ENCODE measurements at regions not wholly inside any gene's neighbourhood (a gene's known extent, or its start where the extent isn't known, plus 50 kb on each side); places are given as distances from the start of the nearest gene placed in this dataset.
"Not testable (repeated sequence)": the region's sequence is repeated elsewhere in the genome, so short reads cannot be mapped to it uniquely, and the experiment has no call there.

DNA sequence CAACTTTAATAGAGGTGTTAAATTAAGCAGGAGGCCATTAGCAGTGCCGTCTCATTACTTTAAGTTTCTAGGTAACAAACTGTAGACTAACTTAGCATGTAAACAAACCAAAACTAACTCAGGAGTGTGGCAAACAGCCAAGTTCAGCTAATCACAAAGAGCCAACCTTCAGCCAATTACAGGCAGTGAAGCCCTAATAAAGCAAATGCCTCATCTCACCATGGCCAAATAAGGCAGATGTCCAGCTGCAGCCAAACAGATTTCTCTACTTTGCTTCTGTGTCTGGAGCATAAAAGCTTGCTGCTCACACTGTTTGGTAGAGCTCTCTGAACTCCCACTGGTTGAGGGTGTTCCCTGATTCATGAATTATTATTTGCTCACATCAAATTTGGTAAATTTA lies 835.4 kb upstream of the GBE1 start:
- H3K4me1 Mint-ChIP-seq = no peaks in the 10 kb centered on the region
- POLR2A ChIA-PET = no interaction called here
- no peaks in the 10 kb centered on the region for H3K27me3 Mint-ChIP-seq
- CTCF ChIA-PET = no interaction called here
- no peak overlapping the region for H3K4me3 Mint-ChIP-seq
- DNase-seq = no peak
- peaks cover 13% of the 10 kb centered on the region for H3K9me3 Mint-ChIP-seq
- ATAC-seq (ENCODE audit: low read depth) = no peak
- TF ChIP-seq, protein P1, sequence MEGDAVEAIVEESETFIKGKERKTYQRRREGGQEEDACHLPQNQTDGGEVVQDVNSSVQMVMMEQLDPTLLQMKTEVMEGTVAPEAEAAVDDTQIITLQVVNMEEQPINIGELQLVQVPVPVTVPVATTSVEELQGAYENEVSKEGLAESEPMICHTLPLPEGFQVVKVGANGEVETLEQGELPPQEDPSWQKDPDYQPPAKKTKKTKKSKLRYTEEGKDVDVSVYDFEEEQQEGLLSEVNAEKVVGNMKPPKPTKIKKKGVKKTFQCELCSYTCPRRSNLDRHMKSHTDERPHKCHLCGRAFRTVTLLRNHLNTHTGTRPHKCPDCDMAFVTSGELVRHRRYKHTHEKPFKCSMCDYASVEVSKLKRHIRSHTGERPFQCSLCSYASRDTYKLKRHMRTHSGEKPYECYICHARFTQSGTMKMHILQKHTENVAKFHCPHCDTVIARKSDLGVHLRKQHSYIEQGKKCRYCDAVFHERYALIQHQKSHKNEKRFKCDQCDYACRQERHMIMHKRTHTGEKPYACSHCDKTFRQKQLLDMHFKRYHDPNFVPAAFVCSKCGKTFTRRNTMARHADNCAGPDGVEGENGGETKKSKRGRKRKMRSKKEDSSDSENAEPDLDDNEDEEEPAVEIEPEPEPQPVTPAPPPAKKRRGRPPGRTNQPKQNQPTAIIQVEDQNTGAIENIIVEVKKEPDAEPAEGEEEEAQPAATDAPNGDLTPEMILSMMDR (IDR thresholded peaks at IDR 0.05) = no peak
- intact Hi-C loops (cut with micrococcal nuclease) = no loop called here
- no peak overlapping the region for H3K27ac Mint-ChIP-seq
- H3K36me3 Mint-ChIP-seq (ENCODE audit: low read depth) = no peaks in the 10 kb centered on the region

DNA sequence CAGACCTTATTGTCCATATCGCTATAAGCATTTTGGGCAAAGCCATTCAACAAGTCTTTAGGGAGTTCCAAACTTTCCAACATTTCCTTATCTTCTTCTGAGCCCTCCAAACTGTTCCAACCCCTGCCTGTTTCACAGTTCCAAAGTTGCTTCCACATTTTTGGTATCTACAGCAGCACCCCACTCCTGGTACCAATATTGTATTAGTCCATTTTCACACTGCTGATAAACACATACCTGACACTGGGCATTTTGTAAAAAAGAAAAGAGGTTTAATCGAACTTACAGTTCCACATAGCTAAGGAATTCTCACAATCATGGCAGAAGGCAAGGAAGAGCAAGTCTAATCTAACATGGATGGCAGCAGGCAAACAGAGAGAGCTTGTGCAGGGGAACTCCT lies 834.1 kb upstream of the GBE1 start:
- ATAC-seq (ENCODE audit: low read depth) = no peak
- no peak for DNase-seq
- Mint-ChIP-seq H3K4me1 (no peaks in the 10 kb centered on the region), H3K36me3 (ENCODE audit: low read depth) (no peaks in the 10 kb centered on the region), H3K27me3 (no peaks in the 10 kb centered on the region), H3K4me3 (no peak overlapping the region), H3K27ac (no peak overlapping the region), H3K9me3 (peaks cover 13% of the 10 kb centered on the region)
- ChIA-PET POLR2A (no interaction called here), CTCF (no interaction called here)
- intact Hi-C loops (cut with micrococcal nuclease) = no loop called here
- TF ChIP-seq, protein P1 (IDR thresholded peaks at IDR 0.05) = no peak

DNA sequence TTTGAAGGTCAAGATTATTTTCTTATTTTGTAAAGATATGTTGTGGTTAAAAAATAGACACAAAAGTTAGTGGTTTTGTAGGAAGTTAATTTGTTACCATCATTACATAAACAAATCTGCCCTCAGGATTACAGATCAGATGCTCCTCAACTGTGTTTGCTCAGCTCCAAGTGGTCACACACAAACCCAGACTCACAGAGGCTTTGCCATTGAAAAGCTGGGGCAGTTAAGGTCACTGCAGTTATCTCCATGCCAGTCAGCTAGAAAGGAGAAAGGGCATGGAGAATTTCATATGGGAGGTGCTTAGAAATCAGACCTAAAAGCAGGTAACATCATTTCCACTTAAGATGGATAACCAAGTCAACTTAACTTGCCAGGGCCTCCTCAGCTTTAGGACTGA lies 825.7 kb upstream of the GBE1 start:
- Mint-ChIP-seq H3K4me3 (no peak overlapping the region), H3K9me3 (peaks cover 3% of the 10 kb centered on the region)
- POLR2A ChIA-PET = no interaction called here

DNA sequence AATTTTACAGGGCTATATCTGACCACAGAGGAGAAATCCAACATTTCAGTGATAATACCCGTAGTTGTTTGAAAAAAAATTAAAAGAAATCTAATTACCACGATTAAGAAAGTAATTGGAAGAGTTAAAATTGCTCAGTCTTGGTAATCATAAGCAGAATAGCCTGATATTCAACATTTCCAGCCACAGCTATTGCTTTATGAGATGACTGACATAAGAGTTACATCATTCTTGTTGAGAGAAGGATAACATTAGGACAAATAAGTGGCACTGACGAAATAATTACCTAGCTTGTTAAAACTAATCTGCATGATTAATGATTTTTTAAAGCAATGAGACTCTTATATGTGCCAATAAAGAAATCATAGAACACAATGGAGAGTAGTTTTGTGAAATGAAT lies 825.0 kb upstream of the GBE1 start:
- no peak overlapping the region for H3K27ac Mint-ChIP-seq
- peaks cover 3% of the 10 kb centered on the region for H3K9me3 Mint-ChIP-seq
- ChIA-PET POLR2A (no interaction called here), CTCF (no interaction called here)
- ATAC-seq (ENCODE audit: low read depth) (no peak), DNase-seq (no peak)
- H3K4me1 Mint-ChIP-seq = no peaks in the 10 kb centered on the region
- intact Hi-C loops (cut with micrococcal nuclease) = no loop called here
- TF ChIP-seq, protein P1 (IDR thresholded peaks at IDR 0.05) = no peak
- H3K36me3 Mint-ChIP-seq (ENCODE audit: low read depth) = no peaks in the 10 kb centered on the region
- no peak overlapping the region for H3K4me3 Mint-ChIP-seq
- H3K27me3 Mint-ChIP-seq = no peaks in the 10 kb centered on the region

More for the DNA sequence above, 825.7 kb upstream of the GBE1 start:
- no peaks in the 10 kb centered on the region for H3K27me3 Mint-ChIP-seq
- DNase-seq = no peak
- H3K27ac Mint-ChIP-seq = no peak overlapping the region
- TF ChIP-seq, protein P1 (IDR thresholded peaks at IDR 0.05) = no peak
- no peaks in the 10 kb centered on the region for H3K4me1 Mint-ChIP-seq
- no peaks in the 10 kb centered on the region for H3K36me3 Mint-ChIP-seq (ENCODE audit: low read depth)
- CTCF ChIA-PET = no interaction called here
- intact Hi-C loops (cut with micrococcal nuclease) = no loop called here
- no peak for ATAC-seq (ENCODE audit: low read depth)

DNA sequence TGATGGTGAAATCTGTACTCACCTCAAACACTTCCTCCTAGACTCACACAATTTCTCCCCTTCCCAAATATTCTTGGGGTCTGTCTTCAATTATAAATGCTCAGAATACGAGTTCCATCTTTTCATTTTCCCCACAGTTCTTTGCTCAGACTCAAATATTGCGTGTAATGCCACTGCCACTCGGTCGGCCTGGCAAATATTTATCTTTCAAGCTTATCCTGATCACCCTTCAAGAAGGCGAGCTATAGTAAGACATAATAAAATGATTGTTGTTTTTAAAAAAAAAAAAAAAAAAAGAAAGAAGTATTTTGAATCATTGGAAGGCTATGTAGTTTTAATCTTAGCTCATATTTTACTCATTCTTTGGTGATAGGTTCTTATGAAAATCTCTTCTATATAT lies 824.6 kb upstream of the GBE1 start:
- intact Hi-C loops (cut with micrococcal nuclease); DNase-seq; H3K4me3 Mint-ChIP-seq: not testable (repeated sequence)

DNA sequence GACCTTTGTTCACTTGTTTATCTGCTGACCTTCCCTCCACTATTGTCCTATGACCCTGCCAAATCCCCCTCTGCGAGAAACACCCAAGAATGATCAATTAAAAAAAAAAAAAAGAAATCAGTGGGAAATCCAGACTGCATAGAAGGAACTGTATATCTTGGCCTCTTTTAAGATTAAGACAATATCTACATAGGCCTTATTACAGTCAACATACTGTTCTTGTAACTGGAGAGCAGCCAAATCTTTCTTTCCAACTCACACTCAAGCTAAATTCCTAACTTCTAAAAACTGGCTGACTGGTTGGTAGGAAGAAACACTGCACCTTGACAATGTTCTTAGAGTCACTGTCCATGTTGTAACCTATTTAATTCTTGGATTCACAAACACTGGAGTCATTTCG lies 824.1 kb upstream of the GBE1 start:
- H3K9me3 Mint-ChIP-seq; H3K4me3 Mint-ChIP-seq; H3K4me1 Mint-ChIP-seq; ATAC-seq (ENCODE audit: low read depth); POLR2A ChIA-PET; CTCF ChIA-PET; H3K36me3 Mint-ChIP-seq (ENCODE audit: low read depth); H3K27ac Mint-ChIP-seq; H3K27me3 Mint-ChIP-seq; intact Hi-C loops (cut with micrococcal nuclease); DNase-seq: not testable (repeated sequence)

More for the DNA sequence above, 824.6 kb upstream of the GBE1 start:
- H3K9me3 Mint-ChIP-seq; H3K27me3 Mint-ChIP-seq; ATAC-seq (ENCODE audit: low read depth); H3K4me1 Mint-ChIP-seq; H3K36me3 Mint-ChIP-seq (ENCODE audit: low read depth); CTCF ChIA-PET; POLR2A ChIA-PET; H3K27ac Mint-ChIP-seq: not testable (repeated sequence)

DNA sequence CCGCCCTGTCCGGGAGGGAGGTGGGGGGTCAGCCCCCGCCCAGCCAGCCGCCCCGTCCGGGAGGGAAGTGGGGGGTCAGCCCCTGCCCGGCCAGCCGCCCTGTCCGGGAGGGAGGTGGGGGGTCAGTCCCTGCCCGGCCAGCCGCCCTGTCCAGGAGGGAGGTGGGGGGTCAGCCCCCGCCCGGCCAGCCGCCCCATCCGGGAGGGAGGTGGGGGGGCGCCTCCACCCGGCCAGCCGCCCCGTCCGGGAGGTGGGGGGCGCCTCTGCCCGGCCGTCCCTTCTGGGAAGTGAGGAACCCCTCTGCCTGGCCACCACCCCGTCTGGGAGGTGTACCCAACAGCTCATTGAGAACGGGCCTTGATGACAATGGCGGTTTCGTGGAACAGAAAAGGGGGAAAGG lies 823.4 kb upstream of the GBE1 start:
- H3K9me3 Mint-ChIP-seq; CTCF ChIA-PET; H3K36me3 Mint-ChIP-seq (ENCODE audit: low read depth); H3K27ac Mint-ChIP-seq; intact Hi-C loops (cut with micrococcal nuclease); ATAC-seq (ENCODE audit: low read depth); H3K4me1 Mint-ChIP-seq; H3K27me3 Mint-ChIP-seq; H3K4me3 Mint-ChIP-seq; DNase-seq; POLR2A ChIA-PET: not testable (repeated sequence)

DNA sequence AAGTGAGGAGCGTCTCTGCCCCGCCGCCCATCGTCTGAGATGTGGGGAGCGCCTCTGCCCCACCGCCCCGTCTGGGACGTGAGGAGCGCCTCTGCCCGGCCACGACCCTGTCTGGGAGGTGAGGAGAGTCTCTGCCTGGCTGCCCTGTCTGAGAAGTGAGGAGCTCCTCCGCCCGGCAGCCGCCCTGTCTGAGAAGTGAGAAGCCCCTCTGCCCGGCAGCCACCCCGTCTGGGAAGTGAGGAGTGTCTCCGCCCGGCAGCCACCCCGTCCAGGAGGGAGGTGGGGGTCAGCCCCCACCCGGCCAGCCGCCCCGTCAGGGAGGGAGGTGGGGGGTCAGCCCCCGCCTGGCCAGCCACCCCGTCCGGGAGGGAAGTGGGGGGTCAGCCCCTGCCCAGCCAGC lies 823.0 kb upstream of the GBE1 start:
- H3K4me1 Mint-ChIP-seq; ATAC-seq (ENCODE audit: low read depth); H3K4me3 Mint-ChIP-seq; H3K27ac Mint-ChIP-seq; H3K36me3 Mint-ChIP-seq (ENCODE audit: low read depth); H3K27me3 Mint-ChIP-seq; POLR2A ChIA-PET; DNase-seq; intact Hi-C loops (cut with micrococcal nuclease); CTCF ChIA-PET; H3K9me3 Mint-ChIP-seq: not testable (repeated sequence)

All from activated B cell treated with CpG ODN at 0.5 μM for 24 hours (primary cell).